ENCODE measurements at regions not wholly inside any gene's neighbourhood (a gene's known extent, or its start where the extent isn't known, plus 50 kb on each side); places are given as distances from the start of the nearest gene placed in this dataset.

- no peak for TF ChIP-seq CTCF (IDR thresholded peaks at IDR 0.05)
- no peak for TF ChIP-seq POLR2A (IDR thresholded peaks at IDR 0.05)
Observed at GRCh38 chr2:215885536-215885935, 127.8 kb downstream of the MREG start.
